H1 (cell line): ENCODE measurements at regions not wholly inside any gene's neighbourhood (a gene's known extent, or its start where the extent isn't known, plus 50 kb on each side); places are given as distances from the start of the nearest gene placed in this dataset.

Source experiments
- GTF2F1 ChIP-seq: IDR thresholded peaks from 2 replicates; pipeline ENCODE4 v1.6.1; 2012; ENCODE audit warnings: low read depth, low read length, improper control_type of control experiment, borderline replicate concordance
- TF ChIP-seq, protein P1 (sequence below), 3 experiments: IDR thresholded peaks; 1 replicate in 2 of 3; 2 replicates in 1 of 3; pipeline versions ENCODE4 v1.5.1 to v1.6.1; 2011; ENCODE audit warnings: low read length in 3 of 3, mild to moderate bottlenecking in 3 of 3, inconsistent platforms in 2 of 3, low read depth in 1 of 3, moderate library complexity in 1 of 3; ENCODE audit not compliant: insufficient read depth in 1 of 3; ENCODE audit errors: control extremely low read depth in 1 of 3

DNA sequence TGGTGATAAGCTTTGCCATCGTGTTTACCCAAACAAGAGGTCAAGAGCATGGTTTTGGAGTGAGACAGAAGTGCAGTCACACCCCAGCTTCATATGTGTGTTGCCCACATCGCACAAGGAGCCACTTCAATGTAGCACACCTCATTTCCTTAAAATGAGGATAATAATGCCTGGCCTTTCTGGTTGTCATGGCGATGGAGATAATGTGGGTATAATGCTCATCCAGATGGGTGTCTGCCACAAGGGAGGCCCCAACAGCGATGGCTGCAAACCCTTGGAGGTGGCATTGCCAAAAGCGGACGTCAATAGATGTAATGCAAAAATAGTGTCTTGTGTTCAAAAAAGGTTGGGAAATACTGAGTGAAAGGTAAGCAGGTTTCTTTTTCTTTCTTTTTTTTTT, 83.1 kb upstream of the AJAP1 start:
- TF ChIP-seq GTF2F1, result no peak
- TF ChIP-seq, protein P1, sequence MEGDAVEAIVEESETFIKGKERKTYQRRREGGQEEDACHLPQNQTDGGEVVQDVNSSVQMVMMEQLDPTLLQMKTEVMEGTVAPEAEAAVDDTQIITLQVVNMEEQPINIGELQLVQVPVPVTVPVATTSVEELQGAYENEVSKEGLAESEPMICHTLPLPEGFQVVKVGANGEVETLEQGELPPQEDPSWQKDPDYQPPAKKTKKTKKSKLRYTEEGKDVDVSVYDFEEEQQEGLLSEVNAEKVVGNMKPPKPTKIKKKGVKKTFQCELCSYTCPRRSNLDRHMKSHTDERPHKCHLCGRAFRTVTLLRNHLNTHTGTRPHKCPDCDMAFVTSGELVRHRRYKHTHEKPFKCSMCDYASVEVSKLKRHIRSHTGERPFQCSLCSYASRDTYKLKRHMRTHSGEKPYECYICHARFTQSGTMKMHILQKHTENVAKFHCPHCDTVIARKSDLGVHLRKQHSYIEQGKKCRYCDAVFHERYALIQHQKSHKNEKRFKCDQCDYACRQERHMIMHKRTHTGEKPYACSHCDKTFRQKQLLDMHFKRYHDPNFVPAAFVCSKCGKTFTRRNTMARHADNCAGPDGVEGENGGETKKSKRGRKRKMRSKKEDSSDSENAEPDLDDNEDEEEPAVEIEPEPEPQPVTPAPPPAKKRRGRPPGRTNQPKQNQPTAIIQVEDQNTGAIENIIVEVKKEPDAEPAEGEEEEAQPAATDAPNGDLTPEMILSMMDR (IDR thresholded peaks at IDR 0.05; ENCODE audit: control extremely low read depth in 1 of 3, insufficient read depth in 1 of 3, low read depth in 1 of 3, low read length in 3 of 3), result no peak
